ENCODE measurements at regions not wholly inside any gene's neighbourhood (a gene's known extent, or its start where the extent isn't known, plus 50 kb on each side); places are given as distances from the start of the nearest gene placed in this dataset.
"Not testable (repeated sequence)": the region's sequence is repeated elsewhere in the genome, so short reads cannot be mapped to it uniquely, and the experiment has no call there.

- no peak for DNase-seq
Measured at GRCh38 chr4:66094070-66094469, 423.8 kb upstream of the EPHA5 start.

- no peak for DNase-seq
Measured at GRCh38 chr4:66091786-66092185, 421.5 kb upstream of the EPHA5 start.

DNA sequence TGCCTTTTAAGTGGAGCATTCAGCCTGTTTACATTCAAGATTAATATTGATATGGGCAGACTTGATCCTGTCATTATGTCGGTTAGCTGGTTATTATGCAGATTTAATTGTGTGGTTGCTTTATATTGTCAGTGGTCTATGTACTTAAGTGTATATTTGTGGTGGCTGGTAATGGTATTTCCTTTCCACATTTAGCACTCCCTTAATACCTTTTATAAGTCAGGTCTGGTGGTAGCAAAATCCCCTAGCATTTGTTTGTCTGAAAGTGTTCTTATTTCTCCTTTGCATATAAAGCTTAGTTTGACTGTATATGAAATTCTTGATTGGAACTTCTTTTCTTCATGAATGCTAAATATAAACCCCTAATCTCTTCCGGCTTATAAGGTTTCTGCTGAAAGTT, 403.7 kb upstream of the EPHA5 start:
- no peak for DNase-seq

- DNase-seq, result no peak
Measured at GRCh38 chr4:66071911-66072310, 401.6 kb upstream of the EPHA5 start.

- no peak for DNase-seq
Measured at GRCh38 chr4:66062921-66063320, 392.6 kb upstream of the EPHA5 start.

DNA sequence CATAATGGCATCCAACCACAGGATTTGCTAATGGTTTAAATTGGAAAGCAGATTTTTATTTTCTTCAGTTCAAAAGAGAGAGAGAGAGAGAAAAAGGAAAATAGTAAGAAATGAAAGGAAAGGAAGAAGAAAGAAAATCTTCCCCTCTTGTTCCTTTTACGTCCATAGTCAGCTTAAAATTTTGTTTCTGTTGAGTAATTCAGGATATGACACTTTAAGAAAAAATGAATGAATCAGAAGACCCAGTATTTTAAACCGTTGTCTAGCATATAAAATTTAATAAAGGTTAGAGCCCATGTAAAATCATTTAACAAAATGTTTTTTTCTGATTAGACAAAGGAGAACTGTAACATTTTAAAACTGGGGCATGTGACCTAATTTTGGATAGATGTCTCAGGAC, 391.8 kb upstream of the EPHA5 start:
- no peak for DNase-seq

DNA sequence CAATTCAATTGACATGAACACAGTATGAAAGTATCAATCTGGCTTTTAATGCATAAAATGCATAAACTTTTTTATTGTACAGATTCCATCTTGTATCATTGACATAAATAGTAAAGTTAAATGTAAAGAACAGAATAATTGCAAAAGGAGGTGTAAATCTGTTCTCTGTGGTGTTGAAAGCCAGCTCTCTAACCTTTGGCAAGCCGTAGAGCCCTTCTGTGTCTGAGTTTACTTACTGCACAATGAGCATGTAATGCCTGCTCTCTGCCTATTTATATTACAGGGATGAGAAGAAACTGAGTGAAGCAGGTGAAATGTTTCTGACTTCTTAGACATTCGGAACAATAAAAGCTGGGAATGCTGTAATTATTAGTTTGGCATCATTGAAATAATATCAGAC, 389.3 kb upstream of the EPHA5 start:
- no peak for DNase-seq

- no peak for DNase-seq
Measured at GRCh38 chr4:66059136-66059535, 388.8 kb upstream of the EPHA5 start.

DNA sequence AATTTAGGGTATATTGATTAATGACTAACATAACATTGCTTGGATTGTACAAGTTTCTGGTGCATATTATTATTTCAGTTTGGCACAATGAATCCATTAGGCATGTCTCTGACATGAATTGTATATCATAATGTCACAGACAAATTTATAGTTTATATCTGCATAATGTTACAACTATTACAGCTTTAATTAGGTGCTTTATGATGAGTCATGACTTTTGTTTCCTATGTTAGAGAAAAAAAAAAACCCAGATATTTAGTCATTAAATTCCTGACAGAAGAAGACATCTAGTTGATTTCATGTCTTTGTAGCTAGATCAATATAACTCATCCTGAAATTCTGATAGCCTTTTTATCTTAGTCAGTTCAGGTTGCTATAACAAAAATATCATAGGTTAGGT, 385.7 kb upstream of the EPHA5 start:
- no peak for DNase-seq

GRCh38 chr4:66052426-66052825, 382.1 kb upstream of the EPHA5 start:
- no peak for DNase-seq

DNA sequence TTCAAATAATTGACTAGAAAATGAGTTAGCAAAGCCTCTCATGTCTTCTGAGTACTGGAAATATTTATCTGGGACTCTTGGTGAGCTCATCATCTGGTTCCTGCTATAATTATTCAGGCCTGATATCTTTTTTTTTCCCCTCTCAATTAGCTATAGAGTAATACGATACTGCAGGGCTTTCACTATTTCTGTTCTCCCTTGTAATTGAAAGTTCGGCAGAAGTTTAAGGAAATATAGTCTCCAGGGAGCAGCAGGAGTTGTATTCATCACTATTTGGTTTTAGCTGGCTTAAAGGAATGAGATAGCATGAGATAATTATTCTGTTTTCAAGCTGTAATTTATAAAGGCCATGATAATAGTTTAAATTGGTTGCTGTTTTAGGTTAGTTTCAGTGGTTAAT, 378.6 kb upstream of the EPHA5 start:
- no peak for DNase-seq

GRCh38 chr4:66045913-66046312, 375.6 kb upstream of the EPHA5 start:
- no peak for DNase-seq

DNA sequence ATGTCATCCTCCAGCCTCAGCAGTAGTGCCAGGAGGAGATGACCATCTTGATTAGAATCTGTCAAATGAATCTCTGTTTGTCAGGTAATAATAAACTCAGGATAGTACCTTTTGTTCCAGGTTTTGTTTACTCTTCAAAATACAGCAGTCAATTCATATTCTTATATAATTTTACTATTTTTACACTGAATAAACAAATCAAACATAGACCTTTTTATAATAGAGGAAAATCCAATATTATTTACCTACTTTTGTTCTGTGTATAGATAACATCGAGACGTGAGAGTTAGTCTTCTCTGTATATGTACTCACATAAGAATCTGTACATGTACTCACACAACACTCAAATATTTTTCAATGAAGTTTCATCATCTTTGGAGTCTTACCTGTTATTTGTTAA, 365.4 kb upstream of the EPHA5 start:
- DNase-seq, result no peak

DNA sequence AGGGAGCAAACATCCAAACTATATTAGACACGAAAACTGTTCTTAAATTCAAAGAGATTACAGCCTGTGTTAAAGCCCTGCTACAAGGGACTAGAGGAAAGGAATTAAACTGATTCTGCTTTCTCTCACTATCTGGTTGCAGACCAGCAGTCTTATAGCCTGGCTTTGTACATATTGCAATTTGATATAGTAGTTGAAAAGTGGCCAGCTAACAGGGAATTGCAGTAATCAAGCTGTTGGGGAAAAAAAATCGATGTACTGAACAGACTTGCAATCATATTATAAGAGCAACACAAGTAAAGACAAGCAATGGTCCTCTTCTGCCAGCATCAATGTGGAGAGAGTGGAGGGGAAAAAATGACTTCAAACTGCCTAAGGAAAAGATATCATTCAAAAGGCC, 364.4 kb upstream of the EPHA5 start:
- no peak for DNase-seq

DNA sequence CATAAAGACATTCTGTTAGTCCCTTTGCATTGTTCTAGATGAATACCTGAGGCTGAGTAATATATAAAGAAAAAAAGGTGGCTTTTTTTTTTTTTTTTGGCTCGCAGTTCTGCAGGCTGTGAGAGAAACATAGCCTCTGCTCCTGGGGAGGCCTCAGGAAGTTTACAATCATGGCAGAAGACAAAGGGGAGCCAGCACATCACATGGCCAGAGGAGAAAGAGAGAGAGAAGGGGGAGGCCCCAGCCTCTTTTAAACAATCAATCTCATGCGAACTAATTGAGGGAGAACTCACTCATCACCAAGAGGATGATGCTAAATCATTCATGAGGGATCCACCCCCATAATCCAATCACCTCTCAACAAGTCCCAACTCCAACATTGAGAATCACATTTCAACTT, 364.0 kb upstream of the EPHA5 start:
- no peak for DNase-seq

DNA sequence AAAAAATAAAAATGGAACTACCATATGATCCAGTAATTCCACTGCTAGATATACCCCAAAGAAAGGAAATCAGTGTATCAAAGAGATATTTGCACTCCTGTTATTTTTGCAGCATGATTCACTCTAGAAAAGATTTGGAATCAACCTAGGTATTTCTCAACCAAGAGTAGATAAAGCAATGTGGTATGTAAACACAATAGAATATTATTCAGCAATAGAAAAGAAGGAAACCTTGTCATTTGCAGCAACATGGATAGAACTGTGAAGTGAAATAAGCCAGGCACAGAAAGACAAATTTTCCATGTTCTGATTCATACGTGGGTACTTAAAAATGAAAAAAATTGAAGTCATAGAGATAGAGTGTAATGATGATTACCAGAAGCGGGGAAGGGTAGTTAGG, 362.3 kb upstream of the EPHA5 start:
- no peak for DNase-seq

GRCh38 chr4:66028668-66029067, 358.4 kb upstream of the EPHA5 start:
- DNase-seq, result no peak

DNA sequence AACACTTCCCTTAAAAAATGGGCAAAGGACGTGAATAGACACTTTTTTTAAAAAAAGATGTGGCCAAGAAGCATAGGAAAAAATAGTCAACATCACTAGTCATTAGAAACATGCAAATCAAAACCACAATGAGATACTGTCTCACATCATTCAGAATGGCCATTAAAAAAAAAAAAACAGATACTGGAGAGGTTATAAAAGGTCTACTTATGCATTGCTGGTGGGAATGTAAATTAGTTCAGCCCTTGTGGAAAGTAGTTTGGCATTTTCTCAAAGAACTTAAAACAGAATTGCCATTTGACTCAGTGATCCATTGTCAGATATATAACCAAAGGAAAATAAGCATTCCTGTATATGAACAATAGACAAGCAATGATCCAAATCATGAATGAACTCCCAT, 352.8 kb upstream of the EPHA5 start:
- no peak for DNase-seq

DNA sequence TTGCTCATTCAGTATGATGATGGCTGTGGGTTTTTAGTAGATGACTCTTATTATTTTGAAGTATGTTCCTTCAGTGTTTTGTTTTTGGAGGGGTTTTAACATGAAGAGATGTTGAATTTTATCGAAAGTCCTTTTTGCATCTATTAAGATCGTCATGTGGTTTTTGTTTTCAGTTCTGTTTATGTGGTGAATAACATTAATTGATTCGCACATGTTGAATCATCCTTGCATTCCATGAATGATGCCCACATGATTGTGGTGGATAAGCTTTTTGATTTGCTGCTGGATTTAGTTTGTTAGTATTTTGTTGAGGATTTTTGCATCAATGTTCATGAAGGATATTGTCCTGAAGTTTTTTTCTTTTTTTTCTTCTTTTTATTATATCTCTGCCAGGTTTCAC, 347.4 kb upstream of the EPHA5 start:
- no peak for DNase-seq

- no peak for DNase-seq
Measured at GRCh38 chr4:66016240-66016639, 346.0 kb upstream of the EPHA5 start.

DNA sequence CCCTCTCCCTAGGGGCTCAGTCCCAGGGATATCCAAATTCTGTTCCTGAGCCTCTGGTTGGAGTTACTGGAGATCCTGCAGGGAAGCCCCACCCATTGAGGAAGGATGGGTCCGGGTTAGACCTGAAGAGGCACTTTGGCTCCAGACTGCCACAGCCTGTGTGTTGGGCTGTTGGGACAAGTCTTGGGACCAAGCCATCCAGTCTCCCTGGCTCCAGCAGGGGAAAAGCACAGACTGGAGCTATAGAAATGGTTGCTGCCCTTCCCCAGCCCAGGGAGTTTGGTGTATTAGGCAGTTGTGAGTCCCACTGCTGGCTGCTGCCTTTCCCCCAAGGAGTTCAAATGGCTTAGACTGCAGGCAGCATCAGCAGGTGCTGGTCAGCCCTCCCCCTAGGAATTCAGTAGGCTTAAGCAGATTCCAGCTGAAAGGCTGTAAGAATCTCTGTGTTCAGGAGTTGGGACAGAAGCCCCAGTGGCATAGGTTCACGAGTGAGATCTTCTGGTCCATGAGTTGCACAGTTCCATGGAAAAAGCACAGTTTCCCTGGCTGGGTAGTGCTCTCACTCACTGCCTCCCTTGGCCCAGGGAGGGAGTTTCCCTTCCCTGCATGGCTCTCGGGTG, 344.0 kb upstream of the EPHA5 start:
- no peak for DNase-seq

DNA sequence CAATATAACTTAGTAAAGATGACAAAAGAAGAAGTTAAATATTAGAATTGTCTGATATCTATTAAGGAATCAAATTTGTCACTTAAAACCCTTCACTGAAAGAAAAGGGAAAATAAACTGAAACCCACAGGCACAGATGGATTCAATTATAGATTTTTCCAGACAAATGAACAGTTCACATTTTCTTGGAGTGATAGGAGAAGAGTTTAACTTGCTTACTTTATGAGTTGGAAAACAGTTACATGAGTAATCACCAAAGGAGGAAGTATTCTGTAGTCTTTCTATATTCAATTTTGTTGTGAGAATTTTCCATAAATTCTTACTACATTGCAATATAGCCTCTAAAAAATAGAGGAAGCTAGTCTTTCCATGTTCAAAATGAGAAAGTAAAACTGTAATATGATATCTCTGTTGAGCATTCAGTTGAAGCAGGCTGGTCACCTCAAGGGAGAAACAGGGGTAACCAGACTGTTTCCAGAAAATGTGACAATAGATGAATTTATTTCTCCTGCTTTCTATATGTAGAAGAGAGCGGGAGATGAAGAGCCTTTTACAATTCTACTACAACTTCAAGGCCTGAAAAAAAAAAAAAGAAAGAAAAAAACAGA, 330.3 kb upstream of the EPHA5 start:
- DNase-seq, result no peak

- no peak for DNase-seq
Measured at GRCh38 chr4:65999518-65999871, 329.2 kb upstream of the EPHA5 start.

DNA sequence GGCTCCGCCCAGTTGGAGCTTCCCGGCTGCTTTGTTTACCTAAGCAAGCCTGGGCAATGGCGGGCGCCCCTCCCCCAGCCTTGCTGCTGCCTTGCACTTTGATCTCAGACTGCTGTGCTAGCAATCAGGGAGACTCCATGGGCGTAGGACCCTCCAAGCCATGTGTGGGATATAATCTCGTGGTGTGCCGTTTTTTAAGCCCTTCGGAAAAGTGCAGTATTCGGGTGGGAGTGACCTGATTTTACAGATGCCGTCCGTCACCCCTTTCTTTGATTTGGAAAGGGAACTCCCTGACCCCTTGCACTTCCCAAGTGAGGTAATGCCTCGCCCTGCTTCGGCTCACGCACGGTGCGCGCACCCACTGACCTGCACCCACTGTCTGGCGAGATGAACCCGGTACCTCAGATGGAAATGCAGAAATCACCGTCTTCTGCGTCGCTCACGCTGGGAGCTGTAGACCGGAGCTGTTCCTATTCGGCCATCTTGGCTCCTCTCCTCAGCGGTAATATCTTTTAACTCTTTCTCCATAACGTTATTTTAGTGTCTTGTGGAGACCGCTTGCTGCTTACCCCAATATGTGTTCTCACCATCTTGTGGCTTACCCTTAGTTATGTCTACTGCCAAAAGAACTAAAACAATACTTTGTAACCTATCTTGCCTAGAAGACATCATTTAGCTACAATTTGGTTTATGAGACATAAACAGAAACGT, 328.7 kb upstream of the EPHA5 start:
- not testable (repeated sequence) for DNase-seq

GRCh38 chr4:65983061-65983460, 312.8 kb upstream of the EPHA5 start:
- no peak for DNase-seq

Data from hematopoietic multipotent progenitor cell treated with erythropoietin and hydrocortisone succinate and interleukin-3 and kit ligand, for 4 days (in vitro differentiated cells).